Embryonic facial prominence (tissue), 1 donor: ENCODE measurements at regions not wholly inside any gene's neighbourhood (a gene's known extent, or its start where the extent isn't known, plus 50 kb on each side); places are given as distances from the start of the nearest gene placed in this dataset.

Experiments used
- DNase-seq: peaks from one replicate; pipeline ENCODE4 v3.0.0-alpha.2; 2016; ENCODE audit errors: extremely low spot score

DNA sequence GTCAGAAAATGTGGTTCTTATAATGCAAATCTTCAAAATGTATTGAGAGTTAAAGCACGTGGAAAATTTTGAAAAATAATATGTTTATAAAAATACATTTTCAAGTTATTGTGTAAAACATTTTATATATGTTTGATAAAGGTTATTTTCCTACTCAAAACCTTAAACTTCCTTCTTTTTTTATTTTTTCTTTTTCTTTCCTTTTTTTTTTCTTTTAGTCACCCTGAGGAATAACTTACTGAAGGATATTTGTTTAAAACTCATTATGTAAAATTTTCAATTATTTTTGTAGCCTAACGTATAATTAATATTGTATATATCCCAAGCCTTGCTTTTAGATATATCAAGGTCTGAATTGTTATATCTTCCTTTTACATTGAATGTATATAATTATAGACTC lies 346.8 kb upstream of the GYPC start:
- no peak for DNase-seq

DNA sequence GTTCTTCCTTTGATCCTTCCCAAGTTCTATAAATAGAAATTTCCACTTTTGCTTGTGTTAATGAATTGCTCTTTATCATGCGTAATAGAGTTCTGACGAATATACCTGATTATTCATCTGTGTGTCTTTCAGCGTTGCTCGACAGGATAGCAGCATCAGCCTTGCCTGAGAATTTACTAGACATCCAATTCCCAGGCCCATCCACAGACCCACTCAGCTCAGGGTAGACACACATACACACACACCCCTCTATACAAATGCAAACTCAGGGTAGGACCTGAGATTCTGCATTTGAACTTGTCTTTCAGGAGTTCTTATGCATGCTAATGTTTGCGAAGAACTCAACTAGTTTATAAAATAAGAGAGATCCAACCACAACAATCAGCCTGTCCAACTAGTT lies 343.4 kb upstream of the GYPC start:
- DNase-seq = no peak

DNA sequence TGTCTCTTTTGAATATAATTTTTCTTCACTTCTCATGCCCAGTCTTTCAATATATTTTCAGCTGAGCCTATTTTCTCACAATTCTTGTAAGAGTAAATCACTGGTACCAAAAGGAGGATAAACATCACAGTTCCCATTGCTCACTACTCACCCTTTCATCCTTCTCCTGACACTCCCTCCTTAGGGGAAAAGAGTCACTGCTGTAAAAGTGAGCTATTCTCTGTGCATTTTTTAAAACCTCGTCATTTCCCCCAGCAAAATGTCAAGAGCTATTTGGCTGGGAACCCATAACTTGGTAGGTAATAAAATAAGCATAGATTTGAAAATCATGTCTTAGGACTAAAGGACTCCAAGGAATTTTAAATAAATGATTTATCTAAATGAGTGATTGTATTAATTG lies 340.1 kb upstream of the GYPC start:
- no peak for DNase-seq

DNA sequence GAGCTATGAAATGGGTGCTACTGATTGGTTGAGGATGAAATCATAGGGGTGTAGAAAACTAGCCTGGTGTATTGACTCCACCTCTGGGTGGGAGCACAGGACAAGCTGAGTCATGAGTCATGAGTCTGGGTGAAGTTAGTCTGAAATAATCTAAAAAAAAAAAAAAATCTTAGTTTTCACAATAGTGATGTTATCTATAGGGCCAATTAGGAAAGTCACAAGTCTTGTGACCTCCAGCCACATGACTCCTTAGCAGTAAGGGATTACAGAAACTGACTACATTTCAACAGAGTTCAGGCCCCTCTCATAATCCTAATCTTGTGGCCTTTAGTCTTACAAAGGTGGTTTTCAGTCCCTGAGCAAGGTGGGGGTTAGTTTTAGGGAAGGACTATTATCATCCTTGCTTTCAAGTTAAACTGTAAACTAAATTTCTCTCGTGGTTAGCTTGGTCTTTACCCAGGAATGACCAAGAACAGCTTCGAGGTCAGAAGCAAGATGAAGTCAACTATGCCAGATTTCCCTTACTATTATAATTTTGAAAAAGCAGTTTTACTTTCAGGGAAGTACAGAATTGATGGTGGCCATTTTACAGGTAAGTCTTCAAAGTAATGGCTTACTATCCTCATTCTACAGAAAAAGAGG lies 338.0 kb upstream of the GYPC start:
- DNase-seq = no peak

DNA sequence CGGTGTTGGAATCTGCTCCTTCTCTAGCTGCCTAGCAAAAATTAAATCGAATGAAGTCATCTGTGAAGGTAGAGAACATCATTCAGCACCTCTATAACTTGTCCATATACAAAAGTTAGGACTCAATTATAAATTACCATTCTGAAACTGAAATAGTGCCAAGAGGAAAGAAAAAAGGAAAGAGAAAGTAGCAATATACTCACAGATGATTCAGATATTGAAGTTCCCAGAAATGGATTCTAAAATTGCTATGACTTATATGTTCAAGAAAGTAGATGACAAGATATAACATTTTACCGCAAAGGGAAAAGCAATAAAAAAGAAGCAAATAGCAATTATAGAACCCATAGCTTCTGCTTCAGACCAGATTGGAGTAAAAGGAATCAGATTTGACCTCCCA lies 333.6 kb upstream of the GYPC start:
- no peak for DNase-seq

DNA sequence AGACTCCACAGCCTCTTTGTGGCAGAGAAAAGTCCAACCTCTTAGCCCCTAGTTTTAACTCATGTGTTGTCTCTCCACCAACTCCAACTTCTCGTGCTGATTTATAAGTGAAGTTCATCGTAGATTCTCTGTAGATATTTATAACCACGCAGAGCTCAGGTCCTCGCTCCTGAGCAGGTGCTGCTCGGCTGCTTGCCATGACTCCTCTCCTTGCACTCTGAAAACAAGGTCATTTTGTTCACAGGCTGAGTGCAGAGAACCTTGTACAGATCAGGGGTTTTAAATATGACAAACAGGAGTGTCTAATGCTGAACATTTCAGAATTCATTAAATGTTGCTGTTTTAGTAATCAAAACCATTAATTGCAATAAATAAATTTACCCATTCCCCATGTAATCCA lies 330.8 kb upstream of the GYPC start:
- no peak for DNase-seq

DNA sequence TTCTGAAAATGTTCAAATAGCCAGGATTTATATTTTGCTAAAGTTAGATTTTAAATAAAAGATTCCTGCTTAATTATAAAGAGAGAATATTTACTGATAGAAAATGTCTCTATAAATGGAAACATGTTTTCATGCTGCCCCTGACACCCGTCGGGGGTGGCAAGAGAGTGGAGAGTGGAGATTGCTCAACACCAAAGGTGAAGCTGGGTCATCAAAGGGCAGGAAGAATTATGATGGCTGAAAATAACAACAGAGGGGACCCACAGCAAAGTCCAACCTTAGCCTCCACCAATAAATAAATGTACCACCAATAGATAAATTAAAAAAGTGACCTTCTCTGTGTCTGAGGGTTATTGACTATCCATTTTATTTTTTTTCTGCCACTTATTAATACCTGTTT lies 326.8 kb upstream of the GYPC start:
- DNase-seq = no peak

DNA sequence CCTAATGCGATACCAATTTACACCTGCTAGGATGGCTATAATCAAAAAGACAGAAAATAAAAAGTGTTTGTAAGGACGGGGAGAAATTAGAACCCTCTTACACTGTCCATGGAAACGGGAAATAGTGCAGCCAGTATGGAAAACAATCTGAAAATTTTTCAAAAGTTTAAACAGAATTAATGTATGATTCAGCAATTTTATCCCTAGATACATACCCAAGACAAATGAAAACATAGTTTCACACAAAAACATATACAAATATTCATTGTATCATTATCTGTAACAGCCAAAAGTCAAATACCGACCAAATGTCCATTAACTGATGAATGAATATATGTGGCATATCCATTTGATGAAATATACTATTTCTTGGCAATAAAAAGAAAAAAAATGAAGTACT lies 313.5 kb upstream of the GYPC start:
- no peak for DNase-seq

DNA sequence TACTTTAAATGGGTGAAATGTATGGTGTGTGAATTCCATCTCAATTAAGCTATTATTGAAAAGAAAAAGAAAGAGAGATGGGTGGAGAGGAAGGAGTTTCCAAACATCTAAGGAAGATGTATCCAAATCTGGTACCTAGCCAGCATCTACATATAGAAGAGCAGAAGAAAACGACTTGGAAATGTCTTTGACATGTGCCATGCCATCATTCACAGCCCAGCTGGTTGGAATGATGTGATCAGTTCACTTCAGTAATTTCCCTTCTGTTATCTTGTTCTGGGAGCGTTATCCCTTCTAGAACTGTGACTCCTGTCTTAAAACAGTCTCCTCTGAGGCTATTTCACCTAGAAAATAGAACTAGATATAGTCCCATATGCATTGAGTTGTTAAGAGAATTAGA lies 312.8 kb upstream of the GYPC start:
- DNase-seq = no peak

DNA sequence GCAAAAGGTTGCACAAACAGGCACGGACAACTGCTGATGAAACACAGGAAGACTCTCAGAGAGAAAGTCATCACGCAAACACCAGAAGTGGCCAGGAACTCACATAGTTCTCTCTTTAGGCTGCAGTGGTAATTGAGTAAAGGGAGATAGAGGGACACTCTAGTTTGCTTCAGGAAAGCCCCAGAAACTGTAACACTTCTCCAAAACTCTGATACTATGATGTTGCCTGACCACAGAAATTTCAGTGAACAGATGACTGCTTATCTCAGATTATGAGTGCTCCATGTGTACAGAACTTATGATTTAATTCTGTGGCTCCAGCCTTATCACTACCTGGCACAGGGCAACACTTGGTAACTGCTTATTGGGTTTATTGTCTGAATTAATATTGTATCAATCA lies 311.5 kb upstream of the GYPC start:
- no peak for DNase-seq

DNA sequence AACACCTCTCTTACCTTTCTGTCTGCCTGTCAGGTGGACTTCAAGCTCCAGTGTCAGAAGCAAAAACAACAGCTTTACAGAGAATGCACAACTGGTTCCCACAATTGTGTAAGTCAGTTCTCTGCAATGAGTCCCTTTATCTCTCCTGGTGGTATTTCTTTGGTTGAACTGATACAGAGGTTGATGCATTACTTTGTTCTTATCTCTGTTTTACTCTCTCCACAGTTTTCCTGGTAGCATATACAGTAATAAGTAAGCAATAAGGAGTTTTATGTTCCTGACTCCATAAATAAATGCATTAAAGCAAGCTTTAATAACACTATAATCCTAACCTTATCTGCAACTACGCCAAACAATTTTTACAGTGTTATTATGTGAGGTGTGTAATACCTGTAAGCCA lies 310.3 kb upstream of the GYPC start:
- DNase-seq = no peak

DNA sequence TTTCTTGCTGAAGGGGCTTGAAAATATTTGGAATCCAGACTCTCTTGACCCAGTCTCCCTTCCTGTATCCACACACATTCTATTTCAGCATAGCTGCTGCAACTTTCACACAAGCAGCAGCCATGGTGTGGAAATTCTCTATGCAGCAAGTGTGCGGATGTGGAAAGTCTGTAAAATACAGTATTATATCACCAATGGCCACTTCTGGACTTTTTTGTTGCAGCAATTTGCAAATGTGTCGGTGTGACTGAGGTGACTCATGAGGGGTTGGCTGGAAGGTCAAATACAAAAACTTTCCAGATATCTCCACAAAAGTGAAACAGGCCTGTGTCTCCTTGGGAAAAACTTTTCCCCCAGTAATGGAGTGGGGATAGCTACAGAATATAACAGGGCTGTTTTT lies 299.3 kb upstream of the GYPC start:
- DNase-seq = no peak

DNA sequence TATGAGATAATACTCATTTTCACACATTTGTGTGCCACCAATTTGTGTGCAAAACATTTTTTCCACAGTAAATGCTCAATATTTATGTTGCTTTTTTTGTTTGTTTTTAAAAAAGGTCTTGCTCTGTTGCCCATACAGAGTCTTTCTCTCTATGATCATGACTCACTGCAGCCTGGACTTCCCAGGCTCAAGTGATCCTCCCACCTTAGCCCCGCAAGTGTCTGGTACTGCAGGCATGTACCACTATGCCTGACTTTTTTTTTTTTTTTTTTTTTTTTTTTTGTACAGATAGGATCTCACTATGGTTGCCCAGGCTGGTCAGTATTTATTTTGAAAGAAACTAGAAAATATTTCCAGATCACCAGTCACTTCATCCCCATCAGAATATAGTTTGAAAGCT lies 297.8 kb upstream of the GYPC start:
- DNase-seq = no peak

DNA sequence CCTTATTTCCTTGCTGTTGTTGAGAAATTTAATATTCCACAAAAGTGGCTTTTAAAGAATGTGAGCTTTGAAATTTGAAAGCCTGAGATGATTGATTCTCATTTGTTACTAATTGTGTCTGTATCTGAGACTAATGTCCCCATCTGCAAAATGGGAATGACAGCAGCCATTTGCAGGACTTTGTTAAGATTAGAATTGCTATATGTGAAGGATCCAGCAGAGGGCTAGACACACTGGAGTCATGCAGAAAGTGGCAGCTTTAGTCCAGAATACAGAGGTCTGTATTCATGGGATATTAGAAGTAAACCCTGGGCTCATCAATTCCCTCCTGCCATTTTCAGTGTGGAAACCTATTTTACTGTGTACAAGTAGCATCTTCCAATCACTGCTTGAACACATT lies 296.5 kb upstream of the GYPC start:
- no peak for DNase-seq

DNA sequence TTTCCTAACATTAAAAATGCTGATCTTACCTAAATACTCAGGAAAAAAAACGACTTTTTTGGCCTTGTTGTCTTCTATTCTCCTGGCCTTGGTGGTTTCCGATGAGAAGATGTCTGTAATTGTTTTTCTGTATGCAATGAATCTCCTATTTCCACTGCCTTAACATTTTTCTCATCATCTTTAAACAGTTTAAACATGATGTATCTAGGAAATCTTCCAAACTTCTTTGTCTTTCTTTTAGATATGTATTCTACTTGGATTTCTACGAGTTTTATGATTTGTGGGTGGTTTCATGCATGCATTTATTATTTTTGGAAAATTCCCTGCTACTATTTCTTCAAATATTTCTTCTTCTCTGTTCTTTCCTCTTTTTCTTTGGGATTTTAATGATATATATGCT lies 288.6 kb upstream of the GYPC start:
- DNase-seq = no peak

DNA sequence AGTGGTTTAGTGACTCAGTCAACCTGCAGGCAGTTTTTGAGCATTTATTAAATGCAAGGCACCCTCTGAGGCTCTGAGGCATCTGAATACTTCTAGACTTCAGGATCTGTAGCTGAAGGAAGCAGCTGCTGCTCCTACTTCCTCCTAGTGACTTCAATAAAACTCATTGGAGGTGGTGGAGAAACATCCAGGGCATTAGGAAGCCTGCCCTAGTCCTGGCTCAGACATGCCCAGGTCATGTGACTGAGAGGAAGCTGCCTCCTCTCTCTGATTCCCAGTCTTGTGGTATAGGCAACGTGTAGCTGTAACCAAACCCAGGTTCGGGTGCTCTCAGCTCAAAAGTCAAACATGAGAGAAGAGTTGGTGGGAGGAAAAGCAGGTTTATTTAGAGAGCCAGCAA lies 287.2 kb upstream of the GYPC start:
- no peak for DNase-seq

DNA sequence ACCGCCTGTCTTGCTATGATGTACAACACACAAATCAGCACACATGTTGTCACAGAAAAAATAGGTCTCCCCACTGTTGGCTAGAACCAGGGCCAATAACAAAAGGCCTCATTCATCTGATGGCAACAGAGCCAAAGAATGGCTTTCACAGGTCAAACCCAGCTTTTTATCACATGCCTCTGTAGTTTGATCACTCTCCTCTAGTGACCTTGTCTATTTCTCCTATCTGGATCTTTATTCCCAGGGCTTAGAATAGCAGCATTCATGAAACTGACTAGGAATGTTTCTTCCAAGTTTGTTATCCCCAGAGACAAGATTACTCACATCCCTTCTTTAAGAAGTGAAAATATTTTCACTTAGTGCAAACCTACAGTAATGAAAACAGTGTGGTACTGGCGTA lies 285.8 kb upstream of the GYPC start:
- DNase-seq = no peak

DNA sequence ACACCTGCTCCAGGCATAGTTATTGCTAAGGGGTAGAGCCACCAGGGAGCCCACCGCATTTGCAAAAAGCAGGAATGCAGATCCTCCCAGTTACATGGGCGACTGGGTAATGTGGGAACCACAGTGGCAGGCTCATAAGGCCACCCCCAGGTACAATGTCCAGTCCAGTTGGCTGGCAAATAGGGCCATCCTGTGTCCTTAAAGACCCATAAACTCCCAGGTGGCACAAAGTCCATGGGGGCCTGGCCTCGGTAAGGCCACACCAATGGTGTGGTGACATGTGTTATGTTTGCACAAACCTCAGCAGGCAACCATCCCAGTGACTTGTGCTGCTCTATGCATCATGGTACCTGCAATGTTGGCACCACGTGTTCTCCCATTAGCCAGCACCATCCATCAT lies 283.6 kb upstream of the GYPC start:
- DNase-seq = no peak

DNA sequence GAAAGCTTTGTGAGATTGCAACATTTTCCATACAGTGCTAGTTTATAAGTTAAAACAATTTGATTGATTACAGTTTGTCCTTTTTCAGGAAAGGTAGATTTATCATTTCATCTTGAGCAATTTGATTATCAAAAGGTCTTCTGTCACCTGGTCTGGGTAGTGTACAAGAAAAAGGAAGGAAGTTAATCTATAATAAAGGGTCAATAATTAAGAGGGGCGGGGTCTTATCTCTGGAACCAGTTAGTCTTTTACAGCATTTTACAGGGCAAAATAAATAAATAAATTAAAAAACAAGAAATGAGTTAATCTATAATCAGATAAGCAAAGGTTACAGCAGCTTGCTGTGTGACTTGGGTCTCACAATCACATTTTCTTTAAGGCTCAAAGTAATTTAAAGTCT lies 277.8 kb upstream of the GYPC start:
- DNase-seq = no peak

DNA sequence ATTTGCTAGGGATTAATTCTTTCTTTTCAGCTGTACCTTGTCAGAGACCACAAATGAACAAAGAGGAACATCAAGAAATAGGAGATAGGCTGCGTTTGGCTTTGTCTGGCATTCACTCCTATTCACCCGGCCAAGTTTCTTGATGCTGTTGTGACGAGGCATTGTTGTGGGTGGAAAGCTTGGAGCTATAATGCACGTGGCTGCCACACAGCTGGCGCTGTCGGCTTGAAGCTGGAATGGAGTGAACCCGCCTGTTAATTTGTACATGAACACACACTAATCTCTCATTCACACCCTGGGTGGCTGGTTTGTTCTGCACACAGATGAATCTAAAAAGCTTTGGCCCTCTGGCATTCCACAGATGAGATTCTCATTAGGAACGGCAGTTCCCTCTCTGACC lies 274.9 kb upstream of the GYPC start:
- no peak for DNase-seq

DNA sequence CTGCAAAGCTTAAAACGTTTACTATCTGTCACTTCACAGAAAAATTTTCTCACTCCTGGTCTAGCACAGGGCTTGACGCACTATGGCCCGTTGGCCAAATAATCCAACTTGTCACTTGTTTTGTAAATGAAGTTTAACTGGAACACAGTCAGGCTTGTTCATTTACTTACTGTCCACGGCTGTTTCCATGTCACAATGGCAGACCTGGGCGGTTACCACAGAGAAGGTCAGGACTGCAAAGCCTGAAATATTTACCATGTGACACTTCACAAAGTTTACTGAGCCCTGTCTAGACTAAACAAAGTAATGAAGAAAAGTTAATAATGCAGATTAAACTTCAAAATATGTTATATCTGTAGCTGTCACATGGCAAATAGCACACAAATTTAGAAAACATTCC lies 273.0 kb upstream of the GYPC start:
- DNase-seq = no peak

DNA sequence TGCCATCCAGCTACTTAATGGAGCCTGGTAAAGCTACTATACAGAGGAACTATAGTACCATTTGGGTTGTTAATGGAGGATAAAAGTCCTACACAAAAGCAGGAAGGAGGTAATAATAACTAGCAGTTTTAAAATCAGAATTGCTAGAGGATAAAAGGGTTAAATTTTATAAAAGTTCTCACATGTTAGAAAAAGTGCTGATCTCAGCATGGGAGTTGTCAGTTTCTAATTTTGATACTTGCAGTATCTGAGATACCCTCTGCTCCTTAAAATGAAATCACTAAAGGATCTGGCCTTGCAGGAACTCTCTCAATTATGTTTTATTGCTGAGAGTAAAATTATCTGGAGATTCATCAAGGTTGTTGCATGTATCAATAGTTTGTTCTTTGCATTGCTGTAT lies 272.2 kb upstream of the GYPC start:
- no peak for DNase-seq

DNA sequence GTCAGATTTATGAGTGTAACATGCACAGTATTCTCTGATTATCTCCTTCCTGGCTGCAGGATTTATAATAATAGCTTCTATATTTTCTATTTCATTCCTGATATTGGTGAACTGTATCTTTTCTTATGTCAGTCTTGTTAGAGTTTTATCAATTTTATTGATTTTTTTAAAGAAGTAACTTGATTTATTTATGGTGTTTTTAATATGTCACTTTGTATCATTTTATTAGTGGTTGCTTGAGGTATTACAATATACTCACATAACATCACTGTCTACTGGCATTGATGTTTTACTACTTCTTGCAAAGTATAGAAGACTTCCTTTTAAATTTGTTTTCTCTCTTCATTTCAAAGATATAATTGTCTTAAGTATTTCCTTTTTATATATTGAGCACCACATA lies 270.5 kb upstream of the GYPC start:
- DNase-seq = no peak

DNA sequence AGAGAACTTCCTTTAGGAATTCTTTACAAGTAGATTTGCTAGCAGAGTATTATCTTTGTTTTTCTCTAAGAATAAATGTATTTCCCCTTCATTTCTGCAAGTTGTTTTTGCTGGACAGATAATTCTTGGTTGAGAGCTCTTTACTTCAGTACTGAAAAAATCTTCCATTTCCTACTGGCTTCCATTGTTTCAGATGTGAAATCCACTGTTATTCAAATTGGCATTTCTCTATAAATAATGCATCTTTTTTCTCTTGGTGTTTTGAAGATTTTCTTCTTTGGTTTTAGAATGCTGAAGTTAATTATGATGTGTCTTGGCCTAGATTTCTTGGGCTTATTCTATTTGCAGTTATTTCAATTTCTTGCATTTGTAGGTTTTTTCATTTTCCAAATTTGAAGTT lies 270.0 kb upstream of the GYPC start:
- no peak for DNase-seq

DNA sequence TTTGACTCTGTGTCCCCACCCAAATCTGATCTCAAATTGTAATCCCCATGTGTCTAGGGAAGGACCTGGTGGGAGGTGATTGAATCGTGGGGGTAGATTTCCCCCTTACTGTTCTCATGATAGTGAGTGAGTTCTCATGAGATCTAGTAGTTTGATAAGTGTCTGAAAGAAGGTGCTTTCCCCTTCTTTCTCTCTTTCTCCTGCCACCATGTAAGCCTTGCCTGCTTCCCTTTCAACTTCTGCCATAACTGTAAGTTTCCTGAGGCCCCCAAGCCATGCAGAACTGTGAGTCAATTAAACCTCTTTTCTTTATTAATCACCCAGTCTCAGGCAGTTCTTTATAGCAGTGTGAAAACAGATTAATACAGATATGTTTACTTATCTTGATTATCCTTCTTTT lies 266.5 kb upstream of the GYPC start:
- no peak for DNase-seq
